Calu3 (cell line): ENCODE measurements at regions not wholly inside any gene's neighbourhood (a gene's known extent, or its start where the extent isn't known, plus 50 kb on each side); places are given as distances from the start of the nearest gene placed in this dataset.

Source experiments
- BruUV-seq: library from RNA; stranded (reverse); fragments of 400-500 nt; replicated peaks from 2 replicates; lab custom pipeline; 2021; lab: Mats Ljungman, UMichigan
- CTCF ChIA-PET: fragments of 300-600 bp; sonication (Branson Sonifier 250); formaldehyde crosslinking; loops from one replicate; lab custom pipeline; 2022; ENCODE audit warnings: antibody characterized with exemption; lab: Charles Lee
- DNase-seq: peaks from one replicate; pipeline ENCODE4 v3.0.0; 2022
- H3K27ac Mint-ChIP-seq: one replicate; pipeline ENCODE4 v1.8.0; 2022; ENCODE audit warnings: mixed read lengths; ENCODE audit not compliant: unreplicated experiment
- H3K27me3 Mint-ChIP-seq: one replicate; pipeline ENCODE4 v1.8.0; 2022; ENCODE audit warnings: mixed read lengths; ENCODE audit not compliant: unreplicated experiment
- H3K36me3 Mint-ChIP-seq: one replicate; pipeline ENCODE4 v1.8.0; 2022; ENCODE audit warnings: mild to moderate bottlenecking, moderate library complexity, mixed read lengths; ENCODE audit not compliant: insufficient read depth, unreplicated experiment
- H3K4me1 Mint-ChIP-seq: one replicate; pipeline ENCODE4 v1.8.0; 2022; ENCODE audit warnings: mild to moderate bottlenecking, low read depth, mixed read lengths; ENCODE audit not compliant: unreplicated experiment
- H3K4me3 Mint-ChIP-seq: one replicate; pipeline ENCODE4 v1.8.0; 2022; ENCODE audit warnings: mild to moderate bottlenecking, low read depth, moderate library complexity, mixed read lengths; ENCODE audit not compliant: unreplicated experiment
- H3K9me3 Mint-ChIP-seq: one replicate; pipeline ENCODE4 v1.8.0; 2022; ENCODE audit warnings: low read depth, mixed read lengths; ENCODE audit not compliant: unreplicated experiment
- intact Hi-C: fragments of 100-400 bp; cut with micrococcal nuclease; formaldehyde crosslinking; loops from one replicate; pipeline ENCODE4 v1.10.0; 2022; ENCODE audit not compliant: unreplicated experiment
- TF ChIP-seq, protein P1 (sequence below): fragments of 200-600 bp; IDR thresholded peaks from one replicate; pipeline ENCODE4 v1.8.0; 2022; ENCODE audit warnings: antibody characterized with exemption; ENCODE audit not compliant: unreplicated experiment

DNA sequence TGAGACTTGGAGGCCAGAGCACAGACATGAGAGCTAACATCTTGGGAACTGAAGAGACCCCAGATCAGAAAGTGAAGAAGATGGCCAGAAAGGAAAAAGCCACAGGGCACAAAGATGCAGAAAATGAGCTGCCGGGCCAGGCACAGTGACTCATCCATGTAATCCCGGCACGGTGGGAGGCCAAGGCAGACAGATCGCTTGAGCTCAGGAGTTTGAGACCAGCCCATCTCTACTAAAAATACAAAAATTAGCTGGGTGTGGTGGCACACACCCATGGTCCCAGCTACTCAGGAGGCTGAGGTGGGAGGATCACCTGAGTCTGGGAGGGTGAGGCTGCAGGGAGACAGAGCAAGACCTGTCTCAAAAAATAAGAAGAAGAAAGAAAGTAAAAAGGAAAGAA, 81.4 kb upstream of the MGMT start:
- no peaks in the 10 kb centered on the region for H3K4me1 Mint-ChIP-seq
- no peak for DNase-seq
- TF ChIP-seq, protein P1, sequence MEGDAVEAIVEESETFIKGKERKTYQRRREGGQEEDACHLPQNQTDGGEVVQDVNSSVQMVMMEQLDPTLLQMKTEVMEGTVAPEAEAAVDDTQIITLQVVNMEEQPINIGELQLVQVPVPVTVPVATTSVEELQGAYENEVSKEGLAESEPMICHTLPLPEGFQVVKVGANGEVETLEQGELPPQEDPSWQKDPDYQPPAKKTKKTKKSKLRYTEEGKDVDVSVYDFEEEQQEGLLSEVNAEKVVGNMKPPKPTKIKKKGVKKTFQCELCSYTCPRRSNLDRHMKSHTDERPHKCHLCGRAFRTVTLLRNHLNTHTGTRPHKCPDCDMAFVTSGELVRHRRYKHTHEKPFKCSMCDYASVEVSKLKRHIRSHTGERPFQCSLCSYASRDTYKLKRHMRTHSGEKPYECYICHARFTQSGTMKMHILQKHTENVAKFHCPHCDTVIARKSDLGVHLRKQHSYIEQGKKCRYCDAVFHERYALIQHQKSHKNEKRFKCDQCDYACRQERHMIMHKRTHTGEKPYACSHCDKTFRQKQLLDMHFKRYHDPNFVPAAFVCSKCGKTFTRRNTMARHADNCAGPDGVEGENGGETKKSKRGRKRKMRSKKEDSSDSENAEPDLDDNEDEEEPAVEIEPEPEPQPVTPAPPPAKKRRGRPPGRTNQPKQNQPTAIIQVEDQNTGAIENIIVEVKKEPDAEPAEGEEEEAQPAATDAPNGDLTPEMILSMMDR, result no peak
- H3K27ac Mint-ChIP-seq, result no peak overlapping the region
- CTCF ChIA-PET, result no interaction called here
- intact Hi-C loops, result no loop called here
- no TSS peak for BruUV-seq
- H3K27me3 Mint-ChIP-seq, result no peaks in the 10 kb centered on the region
- no peaks in the 10 kb centered on the region for H3K36me3 Mint-ChIP-seq
- H3K4me3 Mint-ChIP-seq, result no peak overlapping the region
- H3K9me3 Mint-ChIP-seq, result peaks cover 6% of the 10 kb centered on the region

- CTCF ChIA-PET, result no interaction called here
- H3K27ac Mint-ChIP-seq, result no peak overlapping the region
Observed at GRCh38 chr10:129386415-129387257, 80.4 kb upstream of the MGMT start.

DNA sequence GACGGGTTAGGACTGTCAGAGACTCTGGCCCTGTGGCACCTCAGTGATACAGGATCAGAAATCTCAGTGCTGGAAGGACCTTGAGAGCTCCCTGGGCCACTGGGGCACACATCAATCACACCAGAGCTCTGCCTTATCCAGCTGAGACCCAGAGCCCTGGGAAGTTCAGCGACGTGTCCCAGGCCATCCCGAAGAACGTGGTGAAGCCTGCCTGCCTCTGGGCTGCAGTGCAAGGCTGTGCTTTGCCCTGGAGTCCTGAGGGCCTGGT, 79.8 kb upstream of the MGMT start:
- Mint-ChIP-seq H3K9me3 (peaks cover 6% of the 10 kb centered on the region), H3K36me3 (no peaks in the 10 kb centered on the region), H3K4me1 (no peaks in the 10 kb centered on the region), H3K27ac (no peak overlapping the region), H3K27me3 (no peaks in the 10 kb centered on the region), H3K4me3 (no peak overlapping the region)
- DNase-seq, result no peak
- no TSS peak for BruUV-seq
- CTCF ChIA-PET, result no interaction called here
- TF ChIP-seq, protein P1, result no peak
- intact Hi-C loops, result no loop called here

More at GRCh38 chr10:129386415-129387257, 80.4 kb upstream of the MGMT start:
- no TSS peak for BruUV-seq
- H3K4me3 Mint-ChIP-seq, result no peak overlapping the region
- intact Hi-C loops, result no loop called here
- H3K4me1 Mint-ChIP-seq, result no peaks in the 10 kb centered on the region
- TF ChIP-seq, protein P1, result no peak
- H3K9me3 Mint-ChIP-seq, result peaks cover 6% of the 10 kb centered on the region
- H3K27me3 Mint-ChIP-seq, result no peaks in the 10 kb centered on the region
- DNase-seq, result no peak
- no peaks in the 10 kb centered on the region for H3K36me3 Mint-ChIP-seq

DNA sequence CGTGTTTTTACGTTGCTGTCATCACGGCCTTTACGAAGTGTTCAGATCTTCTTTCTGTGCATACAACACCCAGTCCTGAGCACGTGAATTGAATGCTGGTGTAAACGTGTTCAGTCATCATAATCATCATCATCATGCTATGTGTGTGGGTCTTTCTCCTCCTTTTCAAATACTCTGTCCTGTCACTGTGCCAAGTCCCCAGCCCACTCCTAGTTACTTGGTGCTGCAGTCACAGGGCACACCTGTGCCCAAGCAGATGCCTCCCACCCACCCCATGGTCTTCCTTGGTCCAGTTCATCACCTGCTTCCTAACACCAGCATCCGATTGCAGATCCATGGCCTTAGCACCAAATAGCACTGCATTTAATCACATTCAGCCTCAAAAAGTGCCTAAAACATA, 78.6 kb upstream of the MGMT start:
- BruUV-seq, result no TSS peak
- TF ChIP-seq, protein P1, result no peak
- Mint-ChIP-seq H3K27ac (no peak overlapping the region), H3K9me3 (peaks cover 6% of the 10 kb centered on the region), H3K36me3 (no peaks in the 10 kb centered on the region), H3K4me1 (no peaks in the 10 kb centered on the region), H3K27me3 (no peaks in the 10 kb centered on the region), H3K4me3 (no peak overlapping the region)
- no peak for DNase-seq
- intact Hi-C loops, result no loop called here
- CTCF ChIA-PET, result no interaction called here
